ENCODE measurements at regions not wholly inside any gene's neighbourhood (a gene's known extent, or its start where the extent isn't known, plus 50 kb on each side); places are given as distances from the start of the nearest gene placed in this dataset.
"Not testable (repeated sequence)": the region's sequence is repeated elsewhere in the genome, so short reads cannot be mapped to it uniquely, and the experiment has no call there.

DNA sequence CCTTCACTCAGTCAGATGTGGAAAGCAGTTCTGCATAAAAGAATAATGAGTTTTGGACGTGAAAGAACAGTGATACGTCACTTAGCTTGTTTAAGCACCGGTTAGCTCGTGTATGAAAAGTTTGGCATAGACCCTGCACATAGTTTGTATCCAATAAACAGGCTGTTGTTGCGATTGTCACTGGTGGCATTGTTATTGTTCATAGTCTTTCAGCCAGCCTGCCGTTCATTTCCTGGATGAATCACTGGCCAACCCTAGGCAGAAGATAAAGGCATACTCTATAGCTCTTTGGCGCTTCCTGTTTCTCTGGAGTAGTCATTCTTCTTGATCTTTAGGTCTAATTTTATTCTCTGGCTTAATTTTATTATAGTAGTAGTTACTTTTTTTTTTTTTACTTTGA is 57.8 kb upstream of the ANKRD30A start:
- no peak overlapping the region for H3K4me3 ChIP-seq (ENCODE audit: insufficient read depth, low read depth, low read length)
- H3K27me3 ChIP-seq (ENCODE audit: control insufficient read depth, insufficient read depth, low read length, poor library complexity, severe bottlenecking) = no peaks in the 10 kb centered on the region
- WGBS, 2 experiments = 86 to 87% methylated on average over 6 to 7 of the region's 7 CpGs
- H3K4me1 ChIP-seq (ENCODE audit: control insufficient read depth, insufficient read depth, low read length) = no peaks in the 10 kb centered on the region
- no peak overlapping the region for H3K27ac ChIP-seq (ENCODE audit: insufficient read depth, low read depth, low read length, poor library complexity, severe bottlenecking)
- peaks cover 5% of the 10 kb centered on the region for H3K9me3 ChIP-seq (ENCODE audit: control insufficient read depth, low read length)
- no peaks in the 10 kb centered on the region for H3K36me3 ChIP-seq (ENCODE audit: control insufficient read depth, insufficient read depth, low read length)

- H3K36me3 ChIP-seq (ENCODE audit: control insufficient read depth, insufficient read depth, low read length); H3K27ac ChIP-seq (ENCODE audit: insufficient read depth, low read depth, low read length, poor library complexity, severe bottlenecking); H3K4me3 ChIP-seq (ENCODE audit: insufficient read depth, low read depth, low read length); H3K9me3 ChIP-seq (ENCODE audit: control insufficient read depth, low read length); H3K4me1 ChIP-seq (ENCODE audit: control insufficient read depth, insufficient read depth, low read length); H3K27me3 ChIP-seq (ENCODE audit: control insufficient read depth, insufficient read depth, low read length, poor library complexity, severe bottlenecking): not testable (repeated sequence)
- 94 to 95% methylated on average over 15 to 16 of the region's 16 CpGs for WGBS, 2 experiments
Measured at GRCh38 chr10:37062296-37062695, 63.1 kb upstream of the ANKRD30A start.

DNA sequence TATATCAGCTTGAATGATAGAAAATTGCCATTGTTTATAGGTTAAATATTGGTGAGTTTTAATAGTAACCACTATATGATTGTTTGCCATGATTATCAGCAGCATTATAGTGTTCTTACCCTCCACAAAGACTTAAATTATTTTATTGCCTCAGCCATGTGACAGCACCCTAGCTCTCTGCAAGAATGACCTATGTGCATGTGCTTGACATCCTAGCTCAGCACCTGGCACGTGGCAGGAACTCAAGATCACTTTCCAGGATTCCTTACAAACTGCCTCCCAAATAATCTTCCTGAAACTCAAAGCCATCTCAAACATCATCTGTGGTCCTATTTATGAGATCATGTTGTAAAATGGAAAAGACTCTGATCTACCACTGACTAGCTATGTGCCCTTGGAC is 68.1 kb upstream of the ANKRD30A start:
- no peak overlapping the region for H3K4me3 ChIP-seq (ENCODE audit: insufficient read depth, low read depth, low read length)
- H3K27ac ChIP-seq (ENCODE audit: insufficient read depth, low read depth, low read length, poor library complexity, severe bottlenecking) = no peak overlapping the region
- no peaks in the 10 kb centered on the region for H3K4me1 ChIP-seq (ENCODE audit: control insufficient read depth, insufficient read depth, low read length)
- no peaks in the 10 kb centered on the region for H3K36me3 ChIP-seq (ENCODE audit: control insufficient read depth, insufficient read depth, low read length)
- no peaks in the 10 kb centered on the region for H3K9me3 ChIP-seq (ENCODE audit: control insufficient read depth, low read length)
- 25 to 30% methylated on average over 1 of the region's 1 CpG for WGBS, 2 experiments
- no peaks in the 10 kb centered on the region for H3K27me3 ChIP-seq (ENCODE audit: control insufficient read depth, insufficient read depth, low read length, poor library complexity, severe bottlenecking)

DNA sequence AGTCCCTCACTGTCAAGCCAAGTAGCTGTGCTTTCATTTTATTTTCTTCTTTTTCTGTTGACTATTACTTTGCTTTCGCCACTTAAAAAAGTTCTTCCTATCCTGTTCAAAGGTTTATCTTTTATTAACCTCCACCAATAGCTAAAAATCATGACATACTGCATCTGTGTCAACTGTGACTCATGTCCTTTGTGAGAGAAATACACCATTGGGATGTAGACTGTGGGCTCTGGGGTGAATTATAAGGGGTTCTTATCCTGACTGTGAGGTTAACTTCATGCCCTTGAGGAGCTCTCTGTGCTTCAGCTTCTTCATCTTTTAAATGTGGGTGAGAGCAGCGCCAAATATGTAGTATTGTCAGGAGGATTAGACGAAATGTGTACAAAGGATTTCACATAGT is 71.9 kb upstream of the ANKRD30A start:
- H3K4me3 ChIP-seq (ENCODE audit: insufficient read depth, low read depth, low read length) = no peak overlapping the region
- 67 to 77% methylated on average over 3 of the region's 3 CpGs for WGBS, 2 experiments
- H3K36me3 ChIP-seq (ENCODE audit: control insufficient read depth, insufficient read depth, low read length) = no peaks in the 10 kb centered on the region
- H3K27me3 ChIP-seq (ENCODE audit: control insufficient read depth, insufficient read depth, low read length, poor library complexity, severe bottlenecking) = no peaks in the 10 kb centered on the region
- no peak overlapping the region for H3K27ac ChIP-seq (ENCODE audit: insufficient read depth, low read depth, low read length, poor library complexity, severe bottlenecking)
- H3K9me3 ChIP-seq (ENCODE audit: control insufficient read depth, low read length) = peaks cover 2% of the 10 kb centered on the region
- H3K4me1 ChIP-seq (ENCODE audit: control insufficient read depth, insufficient read depth, low read length) = no peaks in the 10 kb centered on the region

DNA sequence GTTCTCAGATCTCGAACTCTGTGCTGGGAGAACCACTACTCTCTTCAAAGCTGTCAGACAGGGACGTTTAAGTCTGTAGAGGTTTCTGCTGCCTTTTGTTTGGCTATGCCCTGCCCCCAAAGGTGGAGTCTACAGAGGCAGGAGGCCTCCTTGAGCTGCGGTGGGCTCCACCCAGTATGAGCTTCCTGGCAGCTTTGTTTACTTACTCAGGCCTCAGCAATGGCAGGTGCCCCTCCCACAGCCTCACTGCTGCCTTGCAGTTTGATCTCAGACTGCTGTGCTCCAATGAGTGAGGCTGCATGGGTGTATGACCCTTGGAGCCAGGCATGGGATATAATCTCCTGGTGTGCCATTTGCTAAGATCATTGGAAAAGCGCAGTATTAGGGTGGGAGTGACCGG is 75.4 kb upstream of the ANKRD30A start:
- WGBS, 2 experiments = 81 to 89% methylated on average over 5 of the region's 5 CpGs

DNA sequence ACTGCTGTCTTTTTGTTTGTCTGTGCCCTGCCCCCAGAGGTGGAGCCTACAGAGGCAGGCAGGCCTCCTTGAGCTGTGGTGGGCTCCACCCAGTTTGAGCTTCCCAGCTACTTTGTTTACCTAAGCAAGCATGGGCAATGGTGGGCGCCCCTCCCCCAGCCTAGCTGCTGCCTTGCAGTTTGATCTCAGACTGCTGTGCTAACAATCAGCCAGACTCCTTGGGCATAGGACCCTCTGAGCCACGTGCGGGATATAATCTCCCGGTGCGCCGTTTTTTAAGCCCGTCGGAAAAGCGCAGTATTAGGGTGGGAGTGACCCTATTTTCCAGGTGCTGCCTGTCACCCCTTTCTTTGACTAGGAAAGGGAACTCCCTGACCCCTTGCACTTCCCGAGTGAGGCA is 81.1 kb upstream of the ANKRD30A start:
- H3K36me3 ChIP-seq (ENCODE audit: control insufficient read depth, insufficient read depth, low read length); H3K9me3 ChIP-seq (ENCODE audit: control insufficient read depth, low read length); H3K27me3 ChIP-seq (ENCODE audit: control insufficient read depth, insufficient read depth, low read length, poor library complexity, severe bottlenecking); H3K4me1 ChIP-seq (ENCODE audit: control insufficient read depth, insufficient read depth, low read length); H3K4me3 ChIP-seq (ENCODE audit: insufficient read depth, low read depth, low read length); H3K27ac ChIP-seq (ENCODE audit: insufficient read depth, low read depth, low read length, poor library complexity, severe bottlenecking): not testable (repeated sequence)
- 85 to 88% methylated on average over 10 of the region's 10 CpGs for WGBS, 2 experiments

More for the DNA sequence above, 75.4 kb upstream of the ANKRD30A start:
- H3K36me3 ChIP-seq (ENCODE audit: control insufficient read depth, insufficient read depth, low read length); H3K9me3 ChIP-seq (ENCODE audit: control insufficient read depth, low read length); H3K4me1 ChIP-seq (ENCODE audit: control insufficient read depth, insufficient read depth, low read length); H3K4me3 ChIP-seq (ENCODE audit: insufficient read depth, low read depth, low read length); H3K27me3 ChIP-seq (ENCODE audit: control insufficient read depth, insufficient read depth, low read length, poor library complexity, severe bottlenecking); H3K27ac ChIP-seq (ENCODE audit: insufficient read depth, low read depth, low read length, poor library complexity, severe bottlenecking): not testable (repeated sequence)

DNA sequence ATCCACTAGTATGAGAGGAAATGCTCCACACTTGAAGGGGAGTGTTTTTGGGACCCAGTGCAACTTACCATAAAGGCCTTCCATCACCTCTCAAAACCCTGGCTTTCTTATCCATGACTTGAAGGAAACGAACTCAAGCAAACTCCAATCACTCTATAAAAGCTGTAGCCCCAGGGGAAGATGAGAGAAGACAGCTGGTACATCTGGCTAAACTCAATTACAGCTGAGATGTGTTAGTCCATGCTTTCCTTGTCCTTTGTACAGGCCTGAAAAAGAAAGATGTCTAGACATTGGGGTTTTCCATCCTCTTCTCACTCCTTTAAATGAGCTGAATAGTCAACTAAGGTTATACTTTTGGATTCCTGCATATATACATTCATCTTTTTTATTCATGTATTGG is 89.5 kb upstream of the ANKRD30A start:
- peaks cover 13% of the 10 kb centered on the region for H3K9me3 ChIP-seq (ENCODE audit: control insufficient read depth, low read length)
- 45% methylated on average over 1 of the region's 1 CpG; no CpG with 5 or more reads in 1 of the 2 experiments for WGBS, 2 experiments

GRCh38 chr10:37015498-37015897 is 109.9 kb upstream of the ANKRD30A start:
- Histone ChIP-seq H3K27me3 (ENCODE audit: control insufficient read depth, insufficient read depth, low read length, poor library complexity, severe bottlenecking) (no peaks in the 10 kb centered on the region), H3K9me3 (ENCODE audit: control insufficient read depth, low read length) (peaks cover 4% of the 10 kb centered on the region)

More for the DNA sequence above, 89.5 kb upstream of the ANKRD30A start:
- no peaks in the 10 kb centered on the region for H3K36me3 ChIP-seq (ENCODE audit: control insufficient read depth, insufficient read depth, low read length)
- no peaks in the 10 kb centered on the region for H3K4me1 ChIP-seq (ENCODE audit: control insufficient read depth, insufficient read depth, low read length)
- H3K27ac ChIP-seq (ENCODE audit: insufficient read depth, low read depth, low read length, poor library complexity, severe bottlenecking) = no peak overlapping the region
- H3K4me3 ChIP-seq (ENCODE audit: insufficient read depth, low read depth, low read length) = no peak overlapping the region
- H3K27me3 ChIP-seq (ENCODE audit: control insufficient read depth, insufficient read depth, low read length, poor library complexity, severe bottlenecking) = no peaks in the 10 kb centered on the region

GRCh38 chr10:37010741-37011140 is 114.7 kb upstream of the ANKRD30A start:
- WGBS, 2 experiments = 72 to 73% methylated on average over 7 of the region's 7 CpGs
- Histone ChIP-seq H3K4me3 (ENCODE audit: insufficient read depth, low read depth, low read length) (no peak overlapping the region), H3K9me3 (ENCODE audit: control insufficient read depth, low read length) (peaks cover 12% of the 10 kb centered on the region), H3K36me3 (ENCODE audit: control insufficient read depth, insufficient read depth, low read length) (no peaks in the 10 kb centered on the region), H3K27me3 (ENCODE audit: control insufficient read depth, insufficient read depth, low read length, poor library complexity, severe bottlenecking) (no peaks in the 10 kb centered on the region), H3K27ac (ENCODE audit: insufficient read depth, low read depth, low read length, poor library complexity, severe bottlenecking) (no peak overlapping the region), H3K4me1 (ENCODE audit: control insufficient read depth, insufficient read depth, low read length) (no peaks in the 10 kb centered on the region)

More at GRCh38 chr10:37015498-37015897, 109.9 kb upstream of the ANKRD30A start:
- WGBS, 2 experiments = 32 to 52% methylated on average over 2 of the region's 2 CpGs
- Histone ChIP-seq H3K4me1 (ENCODE audit: control insufficient read depth, insufficient read depth, low read length) (no peaks in the 10 kb centered on the region), H3K27ac (ENCODE audit: insufficient read depth, low read depth, low read length, poor library complexity, severe bottlenecking) (no peak overlapping the region), H3K4me3 (ENCODE audit: insufficient read depth, low read depth, low read length) (no peak overlapping the region), H3K36me3 (ENCODE audit: control insufficient read depth, insufficient read depth, low read length) (no peaks in the 10 kb centered on the region)

DNA sequence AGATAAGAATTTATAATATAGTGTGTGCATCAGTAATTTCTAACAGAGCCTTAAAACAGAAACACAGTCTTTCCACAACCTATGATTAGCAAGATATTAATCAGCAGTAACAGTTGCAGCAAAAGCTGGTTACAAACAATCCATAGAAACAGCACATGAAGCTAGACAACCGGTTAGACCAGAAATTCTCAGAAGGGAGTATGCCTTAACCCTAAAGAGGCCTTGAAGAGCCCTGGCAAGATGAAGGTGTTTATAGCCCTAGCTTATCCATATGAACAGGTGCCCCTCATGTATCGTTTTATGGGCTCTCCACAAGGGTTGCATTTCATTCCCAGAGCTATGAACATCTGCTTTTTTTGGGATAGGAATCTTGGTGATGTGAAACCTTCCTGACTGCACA is 117.1 kb upstream of the ANKRD30A start:
- not testable (repeated sequence) for H3K36me3 ChIP-seq (ENCODE audit: control insufficient read depth, insufficient read depth, low read length); H3K27ac ChIP-seq (ENCODE audit: insufficient read depth, low read depth, low read length, poor library complexity, severe bottlenecking); H3K4me1 ChIP-seq (ENCODE audit: control insufficient read depth, insufficient read depth, low read length); H3K27me3 ChIP-seq (ENCODE audit: control insufficient read depth, insufficient read depth, low read length, poor library complexity, severe bottlenecking); H3K4me3 ChIP-seq (ENCODE audit: insufficient read depth, low read depth, low read length)
- peaks cover 12% of the 10 kb centered on the region for H3K9me3 ChIP-seq (ENCODE audit: control insufficient read depth, low read length)
- 65 to 74% methylated on average over 2 of the region's 2 CpGs for WGBS, 2 experiments

DNA sequence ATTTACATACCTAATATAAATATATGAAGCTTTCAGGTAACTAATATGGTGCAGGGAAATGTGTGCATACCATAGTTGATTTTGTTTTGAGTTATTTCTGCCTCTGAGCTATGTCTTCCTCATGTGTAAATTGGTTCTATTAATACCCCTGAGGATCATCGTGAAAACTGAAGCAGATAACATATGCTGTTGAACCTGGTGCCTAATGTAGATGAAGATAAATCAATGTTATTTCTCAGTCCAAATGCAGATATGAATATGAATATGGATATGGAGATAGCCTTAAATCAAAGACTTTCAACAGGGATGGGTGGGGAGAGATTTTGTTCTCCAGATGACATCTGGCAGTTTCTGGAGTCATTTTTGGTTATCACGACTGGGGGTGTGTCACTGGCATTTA is 122.3 kb upstream of the ANKRD30A start:
- H3K4me1 ChIP-seq (ENCODE audit: control insufficient read depth, insufficient read depth, low read length) = no peaks in the 10 kb centered on the region
- no peak overlapping the region for H3K27ac ChIP-seq (ENCODE audit: insufficient read depth, low read depth, low read length, poor library complexity, severe bottlenecking)
- peaks cover 6% of the 10 kb centered on the region for H3K9me3 ChIP-seq (ENCODE audit: control insufficient read depth, low read length)
- H3K36me3 ChIP-seq (ENCODE audit: control insufficient read depth, insufficient read depth, low read length) = no peaks in the 10 kb centered on the region
- 47 to 72% methylated on average over 2 of the region's 2 CpGs for WGBS, 2 experiments
- no peaks in the 10 kb centered on the region for H3K27me3 ChIP-seq (ENCODE audit: control insufficient read depth, insufficient read depth, low read length, poor library complexity, severe bottlenecking)
- H3K4me3 ChIP-seq (ENCODE audit: insufficient read depth, low read depth, low read length) = no peak overlapping the region

Measured in ectodermal cell (in vitro differentiated cells).